HG03095 (cell line): ENCODE measurements at regions not wholly inside any gene's neighbourhood (a gene's known extent, or its start where the extent isn't known, plus 50 kb on each side); places are given as distances from the start of the nearest gene placed in this dataset.
"Not testable (repeated sequence)": the region's sequence is repeated elsewhere in the genome, so short reads cannot be mapped to it uniquely, and the experiment has no call there.

Experiments used
- ATAC-seq: cut with Tn5 transposase; IDR thresholded peaks from one replicate; pipeline ENCODE4 v1.9.1; 2021; ENCODE audit warnings: moderate library complexity; ENCODE audit not compliant: unreplicated experiment

GRCh38 chr7:10720042-10720441 is 253.6 kb upstream of the PHF14 start:
- no peak for ATAC-seq

GRCh38 chr7:10721289-10721688 is 252.4 kb upstream of the PHF14 start:
- ATAC-seq: no peak

GRCh38 chr7:10723832-10724231 is 249.8 kb upstream of the PHF14 start:
- ATAC-seq: no peak

- ATAC-seq: no peak
Measured at GRCh38 chr7:10724449-10724848, 249.2 kb upstream of the PHF14 start.

DNA sequence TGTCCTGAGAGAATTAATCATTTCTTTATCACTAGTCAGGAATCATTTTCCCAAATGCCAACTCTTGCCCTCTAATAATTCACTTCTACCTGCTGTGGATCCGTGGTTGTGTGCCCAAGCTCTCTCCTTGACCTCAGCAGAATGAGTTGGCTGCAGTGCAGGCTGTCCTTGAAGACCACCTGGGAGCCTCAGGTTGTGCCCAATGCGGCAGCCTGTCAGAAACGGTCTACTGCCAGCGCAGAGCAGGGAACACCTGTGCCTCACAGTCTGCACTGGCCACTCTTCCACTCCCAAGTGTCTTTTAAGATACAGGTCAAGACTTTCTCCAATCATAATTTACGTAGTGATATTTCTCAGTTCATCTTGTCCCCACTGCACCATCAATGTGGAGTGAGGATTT is 246.0 kb upstream of the PHF14 start:
- no peak for ATAC-seq

DNA sequence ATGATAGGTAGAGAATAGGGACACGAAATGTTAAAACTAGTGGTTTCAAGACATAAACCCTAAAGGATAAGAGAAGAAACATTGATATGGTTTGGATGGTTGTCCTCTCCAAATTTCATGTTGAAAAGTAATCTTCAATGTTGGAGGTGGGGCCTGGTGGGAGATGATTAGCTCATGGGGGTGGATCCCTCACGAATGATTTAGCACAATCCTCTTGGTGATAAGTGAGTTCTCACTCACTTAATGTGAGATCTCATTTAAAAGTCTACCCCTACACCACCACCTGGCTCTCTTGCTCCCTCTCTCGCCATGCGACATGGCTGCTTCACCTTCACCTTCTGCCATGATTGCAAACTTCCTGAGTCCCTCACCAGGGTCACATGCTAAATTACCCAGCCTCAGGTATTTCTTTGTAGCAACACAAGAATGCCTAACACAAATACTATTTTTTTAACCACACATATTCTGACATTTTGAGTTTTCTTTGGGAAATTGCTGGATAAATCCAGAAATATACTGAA is 242.4 kb upstream of the PHF14 start:
- no peak for ATAC-seq

GRCh38 chr7:10733747-10734146 is 239.9 kb upstream of the PHF14 start:
- no peak for ATAC-seq

DNA sequence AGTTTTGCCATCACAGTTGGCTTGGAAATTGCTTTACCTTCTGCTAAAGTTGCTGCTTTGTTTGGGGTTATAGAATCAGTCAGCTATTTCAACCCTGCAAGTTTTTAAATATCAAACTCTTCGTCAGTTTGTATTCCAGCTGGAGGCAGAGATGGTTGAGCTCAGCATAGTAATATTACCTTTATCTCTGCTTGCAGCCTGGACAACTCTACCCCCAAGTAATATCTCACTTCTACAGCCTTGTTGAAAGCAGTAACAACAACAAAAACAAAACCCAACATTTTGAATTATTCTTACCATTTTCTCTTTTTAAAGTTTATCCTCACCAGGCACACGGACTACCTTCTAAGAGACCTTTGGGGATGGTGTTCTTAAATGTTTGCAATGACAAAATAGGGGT is 239.1 kb upstream of the PHF14 start:
- no peak for ATAC-seq

- ATAC-seq: no peak
Measured at GRCh38 chr7:10739401-10739800, 234.3 kb upstream of the PHF14 start.

DNA sequence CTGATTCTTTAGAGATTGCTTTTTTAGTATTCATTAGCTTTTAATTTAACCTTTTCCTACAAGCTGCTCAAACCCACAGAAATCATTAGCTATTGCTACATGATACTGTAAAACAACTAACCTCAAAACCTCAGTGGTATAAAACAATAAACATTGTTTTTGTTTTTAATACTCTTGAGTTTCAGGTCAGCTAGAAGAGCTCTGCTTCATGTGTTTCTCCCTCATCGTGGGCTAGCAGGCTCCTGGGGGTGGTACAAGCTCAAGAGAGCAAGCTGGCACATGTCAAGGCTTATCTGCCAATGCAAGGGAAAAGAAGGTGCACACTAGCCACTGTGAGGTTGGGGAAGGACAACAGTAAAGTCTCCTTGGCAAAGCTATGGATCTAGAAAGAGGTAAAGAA is 232.9 kb upstream of the PHF14 start:
- ATAC-seq: no peak

DNA sequence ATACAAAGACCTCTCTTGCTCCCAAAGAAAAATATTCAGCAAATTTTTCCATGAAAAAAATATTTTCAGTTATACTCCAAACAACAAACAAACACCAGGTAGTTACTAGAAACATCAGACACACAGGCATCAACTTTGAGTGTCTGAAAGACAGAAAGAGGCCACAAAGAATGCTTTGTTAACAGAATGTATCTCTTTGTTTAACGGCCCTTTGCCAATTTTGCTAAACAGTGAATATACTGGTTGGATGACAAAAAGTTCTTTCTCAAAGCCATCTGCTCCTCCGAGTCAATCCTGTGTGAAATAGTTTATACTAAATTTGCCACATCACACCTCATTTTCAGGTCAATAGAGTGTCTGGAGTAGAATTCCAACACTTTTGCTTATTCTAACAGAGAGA is 216.7 kb upstream of the PHF14 start:
- no peak for ATAC-seq

- ATAC-seq: no peak
Measured at GRCh38 chr7:10759120-10759519, 214.6 kb upstream of the PHF14 start.

GRCh38 chr7:10767771-10768170 is 205.9 kb upstream of the PHF14 start:
- no peak for ATAC-seq

DNA sequence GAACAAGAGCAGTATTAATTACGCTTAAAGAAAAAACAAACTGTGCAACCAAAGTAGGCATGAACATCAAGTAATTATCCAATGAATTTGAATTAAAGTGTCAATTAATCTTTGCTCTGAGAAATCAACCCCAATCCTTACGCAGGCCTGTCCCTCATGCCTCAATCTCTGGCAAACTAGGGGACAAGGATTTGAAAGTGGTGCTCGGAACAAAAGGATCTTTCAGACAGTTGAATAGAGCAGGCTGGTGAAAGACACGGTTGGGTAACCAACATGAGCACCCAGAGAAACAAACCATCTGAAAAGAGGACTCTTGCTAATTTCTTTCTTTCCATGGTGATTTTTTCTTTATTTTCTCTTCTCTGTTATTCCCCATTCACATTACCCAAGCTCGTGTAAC is 203.5 kb upstream of the PHF14 start:
- no peak for ATAC-seq

- ATAC-seq: no peak
Measured at GRCh38 chr7:10773430-10773829, 200.2 kb upstream of the PHF14 start.

GRCh38 chr7:10779465-10780399 is 193.9 kb upstream of the PHF14 start:
- no peak for ATAC-seq

DNA sequence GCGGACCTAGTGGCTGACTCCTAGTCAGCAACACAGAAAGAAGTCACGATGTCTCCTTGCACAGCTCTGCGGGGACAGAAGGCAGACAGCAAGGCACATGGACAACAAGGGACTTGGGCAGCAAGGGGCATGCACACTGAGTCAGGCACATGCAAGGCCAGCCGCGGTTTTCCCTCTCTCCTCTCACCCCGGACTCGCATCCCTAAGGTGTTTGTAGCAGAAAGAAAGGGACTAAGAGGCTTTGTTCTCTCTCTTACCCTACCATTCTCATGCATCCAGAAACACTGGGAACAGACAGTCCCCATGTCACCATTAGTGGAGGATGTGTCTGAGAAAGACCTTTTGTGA is 193.3 kb upstream of the PHF14 start:
- ATAC-seq: no peak

- ATAC-seq: not testable (repeated sequence)
Measured at GRCh38 chr7:10786976-10787375, 186.7 kb upstream of the PHF14 start.

GRCh38 chr7:10789170-10789569 is 184.5 kb upstream of the PHF14 start:
- ATAC-seq: no peak

- ATAC-seq: no peak
Measured at GRCh38 chr7:10790910-10791309, 182.8 kb upstream of the PHF14 start.

GRCh38 chr7:10793995-10794775 is 179.5 kb upstream of the PHF14 start:
- ATAC-seq: no peak

- no peak for ATAC-seq
Measured at GRCh38 chr7:10797157-10797556, 176.5 kb upstream of the PHF14 start.
